ENCODE measurements at regions not wholly inside any gene's neighbourhood (a gene's known extent, or its start where the extent isn't known, plus 50 kb on each side); places are given as distances from the start of the nearest gene placed in this dataset.

DNA sequence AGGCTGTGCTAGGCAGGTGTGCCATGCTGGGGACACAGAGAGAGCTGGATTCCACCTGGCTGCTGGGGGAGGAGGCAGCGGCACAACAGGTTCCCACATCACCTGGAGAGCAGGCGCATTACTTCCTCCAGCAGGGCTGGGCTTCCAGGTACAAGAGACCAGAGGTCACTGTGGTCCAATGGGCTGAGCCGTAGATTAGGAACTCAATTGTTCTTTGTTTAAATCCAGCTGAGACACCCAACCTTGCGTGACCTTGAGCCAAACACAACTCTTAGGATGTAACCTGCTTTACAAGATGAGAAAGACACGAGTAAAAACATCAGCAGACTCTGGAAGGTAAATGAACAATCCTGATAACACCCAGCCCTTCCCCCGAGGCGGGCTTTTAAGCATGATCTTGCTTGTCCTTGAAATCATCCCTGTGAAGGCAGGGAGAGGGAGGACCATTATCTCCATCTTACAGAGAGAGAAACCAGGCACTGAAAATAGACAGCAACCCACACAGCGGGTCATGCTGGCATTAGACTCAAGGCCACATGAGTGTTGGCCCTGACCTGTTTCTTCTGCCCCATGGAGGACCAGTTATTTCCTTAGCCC is 216.5 kb upstream of the RREB1 start:
- TF ChIP-seq L3MBTL2 (conservative IDR thresholded peaks at IDR 0.05) (no peak), FOXK2 (IDR thresholded peaks at IDR 0.05) (no peak), HDGF (IDR thresholded peaks at IDR 0.05; ENCODE audit: borderline replicate concordance) (no peak), NFRKB (IDR thresholded peaks at IDR 0.05) (no peak), CTBP1 (IDR thresholded peaks at IDR 0.05; ENCODE audit: borderline replicate concordance) (no peak), SP1 (IDR thresholded peaks at IDR 0.05) (no peak), FOXA1 (IDR thresholded peaks at IDR 0.05) (no peak), ZNF384 (IDR thresholded peaks at IDR 0.05) (no peak), BHLHE40 (IDR thresholded peaks at IDR 0.05; ENCODE audit: borderline replicate concordance) (no peak)
- TF ChIP-seq, protein P1, sequence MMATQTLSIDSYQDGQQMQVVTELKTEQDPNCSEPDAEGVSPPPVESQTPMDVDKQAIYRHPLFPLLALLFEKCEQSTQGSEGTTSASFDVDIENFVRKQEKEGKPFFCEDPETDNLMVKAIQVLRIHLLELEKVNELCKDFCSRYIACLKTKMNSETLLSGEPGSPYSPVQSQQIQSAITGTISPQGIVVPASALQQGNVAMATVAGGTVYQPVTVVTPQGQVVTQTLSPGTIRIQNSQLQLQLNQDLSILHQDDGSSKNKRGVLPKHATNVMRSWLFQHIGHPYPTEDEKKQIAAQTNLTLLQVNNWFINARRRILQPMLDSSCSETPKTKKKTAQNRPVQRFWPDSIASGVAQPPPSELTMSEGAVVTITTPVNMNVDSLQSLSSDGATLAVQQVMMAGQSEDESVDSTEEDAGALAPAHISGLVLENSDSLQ (IDR thresholded peaks at IDR 0.05): no peak

All from HEK293T (cell line).